GM12873 (cell line): ENCODE measurements at regions not wholly inside any gene's neighbourhood (a gene's known extent, or its start where the extent isn't known, plus 50 kb on each side); places are given as distances from the start of the nearest gene placed in this dataset.

Experiments
- TF ChIP-seq, protein P1 (sequence below): IDR thresholded peaks from 2 replicates; pipeline ENCODE4 v1.5.1; 2012; ENCODE audit warnings: low read depth, mild to moderate bottlenecking, moderate library complexity, low read length, control low read depth; ENCODE audit not compliant: insufficient read depth; ENCODE audit errors: missing control alignments

DNA sequence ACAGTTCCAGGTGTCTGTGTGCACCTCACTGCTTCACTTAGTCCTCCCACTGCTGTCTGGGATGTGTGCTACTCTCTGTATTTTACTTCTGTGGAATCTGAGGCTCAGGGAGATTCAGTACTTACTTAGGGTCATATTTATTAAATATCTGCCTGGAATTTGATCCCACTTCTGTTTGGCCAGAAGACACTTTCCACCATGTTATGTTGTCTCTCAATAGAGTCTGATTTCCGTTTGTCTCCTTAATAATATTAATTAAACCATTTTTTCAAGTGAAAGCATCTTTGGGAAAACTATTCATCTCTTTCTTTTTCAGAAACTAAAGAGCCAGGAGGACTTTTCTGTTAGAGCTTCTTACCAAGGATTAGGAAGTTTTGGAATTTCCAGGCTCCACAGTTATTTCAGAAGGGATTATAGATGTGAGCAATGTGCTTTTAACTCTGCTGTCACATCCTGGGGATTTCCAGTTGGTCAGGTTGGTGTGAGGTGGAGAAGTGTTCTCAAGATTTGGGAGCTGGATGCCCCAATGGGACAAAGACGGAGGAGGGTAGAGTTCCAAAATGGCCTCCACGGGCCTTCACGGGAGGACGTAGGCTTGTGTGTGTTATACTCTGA lies 156.8 kb upstream of the RALGAPA2 start:
- TF ChIP-seq, protein P1, sequence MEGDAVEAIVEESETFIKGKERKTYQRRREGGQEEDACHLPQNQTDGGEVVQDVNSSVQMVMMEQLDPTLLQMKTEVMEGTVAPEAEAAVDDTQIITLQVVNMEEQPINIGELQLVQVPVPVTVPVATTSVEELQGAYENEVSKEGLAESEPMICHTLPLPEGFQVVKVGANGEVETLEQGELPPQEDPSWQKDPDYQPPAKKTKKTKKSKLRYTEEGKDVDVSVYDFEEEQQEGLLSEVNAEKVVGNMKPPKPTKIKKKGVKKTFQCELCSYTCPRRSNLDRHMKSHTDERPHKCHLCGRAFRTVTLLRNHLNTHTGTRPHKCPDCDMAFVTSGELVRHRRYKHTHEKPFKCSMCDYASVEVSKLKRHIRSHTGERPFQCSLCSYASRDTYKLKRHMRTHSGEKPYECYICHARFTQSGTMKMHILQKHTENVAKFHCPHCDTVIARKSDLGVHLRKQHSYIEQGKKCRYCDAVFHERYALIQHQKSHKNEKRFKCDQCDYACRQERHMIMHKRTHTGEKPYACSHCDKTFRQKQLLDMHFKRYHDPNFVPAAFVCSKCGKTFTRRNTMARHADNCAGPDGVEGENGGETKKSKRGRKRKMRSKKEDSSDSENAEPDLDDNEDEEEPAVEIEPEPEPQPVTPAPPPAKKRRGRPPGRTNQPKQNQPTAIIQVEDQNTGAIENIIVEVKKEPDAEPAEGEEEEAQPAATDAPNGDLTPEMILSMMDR, result no peak

DNA sequence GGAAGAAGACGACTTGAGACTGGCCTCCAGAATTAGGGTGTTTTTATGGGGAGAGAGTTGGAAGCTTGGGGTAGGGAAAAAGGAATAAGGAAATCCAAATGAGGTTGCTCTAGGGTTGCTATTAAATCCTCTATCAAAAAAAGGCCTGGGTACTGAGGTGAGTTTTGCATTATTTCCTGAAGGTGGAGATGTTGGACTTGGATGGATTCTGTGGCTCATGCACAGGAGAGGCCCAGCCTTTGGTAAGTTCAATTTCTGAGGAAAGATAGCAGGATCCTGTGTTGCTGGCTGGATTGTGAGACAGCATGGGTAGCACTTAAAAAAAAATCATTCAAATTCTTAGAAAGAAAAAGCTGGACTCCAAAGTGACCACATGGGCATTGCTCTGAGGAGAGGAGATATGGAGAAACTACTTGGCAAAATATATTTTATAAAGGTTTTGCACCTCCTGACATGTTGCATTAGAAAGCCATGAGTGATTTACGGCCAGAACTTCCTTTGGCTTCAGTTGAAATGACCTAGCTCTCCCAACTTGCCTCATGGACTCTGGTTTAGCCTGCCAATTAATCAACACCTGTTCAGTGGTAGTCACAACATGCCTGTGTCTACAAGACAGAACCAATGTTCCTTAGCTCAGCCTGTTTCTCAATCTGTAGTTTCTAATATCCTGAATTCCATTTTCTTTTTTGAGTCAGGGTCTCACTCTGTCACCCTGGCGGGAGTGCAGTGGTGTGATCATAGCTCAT lies 152.1 kb upstream of the RALGAPA2 start:
- TF ChIP-seq, protein P1, result no peak

DNA sequence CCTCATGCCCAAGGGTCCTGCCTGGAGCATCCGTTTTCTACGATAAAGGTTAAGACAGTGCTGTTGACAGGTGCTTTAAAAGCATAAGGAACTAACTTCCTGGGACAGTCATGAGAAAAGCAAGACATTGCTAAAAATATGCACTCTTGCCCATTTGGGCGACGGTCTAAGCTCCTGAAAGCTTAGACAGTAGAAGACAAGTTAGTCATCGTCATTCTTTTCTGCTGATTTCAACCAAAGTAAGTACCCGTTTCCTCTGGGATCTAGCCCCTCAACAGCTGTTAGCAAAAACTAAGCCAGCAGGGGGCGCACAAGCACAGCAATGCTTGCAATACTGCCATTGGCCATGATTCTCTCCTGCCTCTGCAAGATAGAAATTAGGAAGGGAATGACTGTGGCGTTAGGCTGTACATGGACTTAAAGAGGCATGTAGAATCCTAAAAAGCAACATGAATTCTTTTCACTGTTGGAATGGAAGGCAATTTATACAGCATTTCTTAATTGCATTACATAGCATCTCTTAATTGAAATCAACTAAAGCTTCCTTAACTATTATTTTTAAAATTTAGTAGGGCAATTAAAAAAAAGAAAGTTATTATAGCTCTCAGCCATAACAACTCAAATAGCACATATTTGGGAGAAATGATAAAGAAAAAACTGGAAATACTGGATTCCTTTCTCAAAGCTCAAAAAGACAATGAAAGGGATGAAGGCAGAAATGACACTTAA lies 147.8 kb upstream of the RALGAPA2 start:
- TF ChIP-seq, protein P1, result peak; percentile 98

DNA sequence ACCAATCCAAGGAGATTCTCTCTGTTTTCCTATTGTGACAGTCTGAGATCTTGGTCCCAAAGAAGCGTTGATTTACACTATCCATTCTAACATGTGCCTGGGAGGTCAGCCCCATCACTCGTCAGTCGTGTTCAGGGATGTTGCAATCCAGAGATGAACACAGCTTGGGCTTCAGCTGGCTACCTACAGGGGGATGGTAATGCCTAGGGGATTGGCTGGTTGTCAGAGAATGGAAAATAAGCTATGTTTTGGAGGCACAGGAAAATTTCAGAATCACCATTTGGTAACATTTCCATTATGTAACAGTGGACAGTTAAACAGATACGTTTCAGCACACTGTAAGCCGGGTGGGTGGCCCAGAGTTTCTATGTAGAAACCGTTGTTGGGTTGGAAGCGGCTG lies 147.1 kb upstream of the RALGAPA2 start:
- TF ChIP-seq, protein P1, result no peak

DNA sequence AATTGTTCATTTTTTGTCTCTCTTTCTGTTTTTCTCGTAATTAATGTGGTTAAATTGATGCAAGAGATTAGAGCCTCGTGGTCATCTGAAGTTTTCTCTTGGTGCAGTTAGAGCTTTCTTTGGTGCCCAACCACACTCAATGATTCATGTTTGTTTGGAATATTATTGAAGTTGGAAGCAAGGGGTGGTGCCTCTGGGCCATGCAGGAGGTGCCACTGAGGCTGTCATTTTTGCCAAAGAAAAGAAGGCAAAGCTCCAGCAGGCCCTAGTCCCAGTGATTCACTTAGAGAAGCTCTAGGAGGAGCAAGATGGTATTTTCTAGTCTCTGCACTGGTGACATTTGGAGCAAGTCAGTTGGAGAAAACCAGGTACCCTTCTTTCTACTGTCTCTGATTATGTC lies 144.5 kb upstream of the RALGAPA2 start:
- TF ChIP-seq, protein P1, result no peak

DNA sequence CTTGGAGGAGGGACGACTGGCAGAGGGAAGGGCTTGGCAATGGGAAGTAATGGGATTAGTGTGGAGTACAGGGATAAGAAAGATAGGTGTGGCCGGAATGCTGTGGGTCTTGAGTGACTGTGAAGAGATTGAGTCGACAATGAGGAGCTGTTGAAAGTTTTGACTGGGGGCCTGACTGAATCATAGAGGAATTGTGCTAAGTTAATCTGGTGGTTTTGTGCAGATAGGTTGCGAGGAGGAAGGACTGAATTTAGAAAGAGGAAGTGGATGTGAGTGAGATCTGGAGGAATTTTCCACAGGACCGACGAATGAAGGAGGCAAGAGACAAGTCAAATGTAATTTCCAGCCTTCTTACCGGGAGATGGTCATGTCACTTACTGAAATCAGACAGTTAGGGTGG lies 143.9 kb upstream of the RALGAPA2 start:
- TF ChIP-seq, protein P1, result no peak

DNA sequence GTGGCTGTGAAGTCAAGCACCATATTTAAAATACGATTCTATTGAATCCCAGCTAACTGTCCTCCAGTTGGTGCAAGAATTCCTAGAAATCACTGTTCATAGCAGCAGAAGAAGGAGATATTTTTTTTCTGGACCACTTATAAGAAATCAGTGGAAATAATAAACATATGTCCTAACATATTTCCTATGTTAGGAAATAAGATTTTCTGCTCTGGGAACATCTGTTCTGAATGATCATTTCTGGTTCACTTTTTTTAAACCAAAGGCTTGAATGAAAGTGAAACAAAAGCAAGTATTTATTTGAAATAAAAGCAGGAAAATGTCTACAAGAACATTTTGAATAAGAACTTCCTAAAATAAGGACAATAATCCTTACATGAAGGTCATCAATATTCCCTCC lies 138.9 kb upstream of the RALGAPA2 start:
- TF ChIP-seq, protein P1, result no peak
